ENCODE measurements at regions not wholly inside any gene's neighbourhood (a gene's known extent, or its start where the extent isn't known, plus 50 kb on each side); places are given as distances from the start of the nearest gene placed in this dataset.
"Not testable (repeated sequence)": the region's sequence is repeated elsewhere in the genome, so short reads cannot be mapped to it uniquely, and the experiment has no call there.

GRCh38 chr2:87442983-87443577, 304.8 kb upstream of the PLGLB2 start:
- not testable (repeated sequence) for H3F3A ChIP-seq (ENCODE audit: insufficient read depth, low read length); H3K4me1 ChIP-seq (ENCODE audit: insufficient read depth, low read length, severe bottlenecking); H2AFZ ChIP-seq (ENCODE audit: low read length); H3K4me3 ChIP-seq (ENCODE audit: low read depth, low read length, poor library complexity, severe bottlenecking); H3K4me2 ChIP-seq (ENCODE audit: low read length); H4K20me1 ChIP-seq (ENCODE audit: insufficient read depth, low read length); H3K9me2 ChIP-seq (ENCODE audit: low read depth, low read length); H3K27ac ChIP-seq (ENCODE audit: low read depth, low read length, poor library complexity, severe bottlenecking); H3K9ac ChIP-seq (ENCODE audit: low read length); H3K36me3 ChIP-seq (ENCODE audit: insufficient read depth, low read length); H3K79me2 ChIP-seq (ENCODE audit: insufficient read depth, low read length); H3K9me3 ChIP-seq (ENCODE audit: low read length); H3K27me3 ChIP-seq (ENCODE audit: insufficient read depth, low read length)

- not testable (repeated sequence) for H3K4me1 ChIP-seq (ENCODE audit: insufficient read depth, low read length, severe bottlenecking); H3K9me3 ChIP-seq (ENCODE audit: low read length); H3K9ac ChIP-seq (ENCODE audit: low read length); H3K36me3 ChIP-seq (ENCODE audit: insufficient read depth, low read length); H3K9me2 ChIP-seq (ENCODE audit: low read depth, low read length); H2AFZ ChIP-seq (ENCODE audit: low read length); H3K79me2 ChIP-seq (ENCODE audit: insufficient read depth, low read length); H3K4me2 ChIP-seq (ENCODE audit: low read length); H3K4me3 ChIP-seq (ENCODE audit: low read depth, low read length, poor library complexity, severe bottlenecking); H3K27ac ChIP-seq (ENCODE audit: low read depth, low read length, poor library complexity, severe bottlenecking); H3K27me3 ChIP-seq (ENCODE audit: insufficient read depth, low read length); H3F3A ChIP-seq (ENCODE audit: insufficient read depth, low read length); H4K20me1 ChIP-seq (ENCODE audit: insufficient read depth, low read length)
Measured at GRCh38 chr2:87444951-87445350, 302.9 kb upstream of the PLGLB2 start.

DNA sequence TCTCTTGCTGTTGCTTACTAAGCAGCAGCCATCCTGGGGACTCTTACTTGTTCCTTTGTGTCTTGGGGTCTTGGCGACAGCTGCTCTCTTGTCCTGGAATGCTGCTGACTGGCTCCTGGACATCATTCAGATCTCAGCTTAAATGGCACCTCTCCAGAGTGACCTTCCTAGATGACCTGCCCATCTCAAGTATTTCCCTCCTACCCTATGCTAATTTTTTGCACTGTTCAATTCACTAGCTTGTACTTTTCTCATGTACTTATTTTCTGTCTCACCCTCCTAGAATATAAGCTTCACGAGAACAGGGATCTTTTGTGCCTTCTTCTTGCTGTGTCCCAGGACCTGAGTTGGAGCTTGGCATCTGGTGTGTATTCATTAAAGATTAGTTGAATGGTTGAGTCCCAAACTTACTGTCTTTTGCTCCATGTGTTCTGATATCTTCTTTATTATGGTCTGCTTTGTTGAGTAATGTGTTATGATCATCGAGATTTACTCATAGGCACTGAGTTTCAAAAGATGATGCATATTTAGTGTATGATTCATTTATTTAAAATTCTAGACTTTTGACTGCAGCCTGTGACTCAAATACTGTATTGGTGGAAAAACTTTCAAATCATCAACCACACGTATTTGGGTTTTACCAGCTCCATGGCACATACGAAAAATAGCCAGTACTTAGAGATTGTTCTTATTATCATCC, 302.1 kb upstream of the PLGLB2 start:
- not testable (repeated sequence) for H3K4me2 ChIP-seq (ENCODE audit: low read length); H3K27me3 ChIP-seq (ENCODE audit: insufficient read depth, low read length); H4K20me1 ChIP-seq (ENCODE audit: insufficient read depth, low read length); H3K4me1 ChIP-seq (ENCODE audit: insufficient read depth, low read length, severe bottlenecking); H3K79me2 ChIP-seq (ENCODE audit: insufficient read depth, low read length); H2AFZ ChIP-seq (ENCODE audit: low read length); H3F3A ChIP-seq (ENCODE audit: insufficient read depth, low read length); H3K36me3 ChIP-seq (ENCODE audit: insufficient read depth, low read length); H3K9ac ChIP-seq (ENCODE audit: low read length); H3K9me3 ChIP-seq (ENCODE audit: low read length); H3K9me2 ChIP-seq (ENCODE audit: low read depth, low read length); H3K4me3 ChIP-seq (ENCODE audit: low read depth, low read length, poor library complexity, severe bottlenecking); H3K27ac ChIP-seq (ENCODE audit: low read depth, low read length, poor library complexity, severe bottlenecking)

GRCh38 chr2:87446313-87446696, 301.6 kb upstream of the PLGLB2 start:
- not testable (repeated sequence) for H3K4me1 ChIP-seq (ENCODE audit: insufficient read depth, low read length, severe bottlenecking); H3K9me3 ChIP-seq (ENCODE audit: low read length); H3K27ac ChIP-seq (ENCODE audit: low read depth, low read length, poor library complexity, severe bottlenecking); H4K20me1 ChIP-seq (ENCODE audit: insufficient read depth, low read length); H2AFZ ChIP-seq (ENCODE audit: low read length); H3K4me3 ChIP-seq (ENCODE audit: low read depth, low read length, poor library complexity, severe bottlenecking); H3F3A ChIP-seq (ENCODE audit: insufficient read depth, low read length); H3K9ac ChIP-seq (ENCODE audit: low read length); H3K79me2 ChIP-seq (ENCODE audit: insufficient read depth, low read length); H3K27me3 ChIP-seq (ENCODE audit: insufficient read depth, low read length); H3K9me2 ChIP-seq (ENCODE audit: low read depth, low read length); H3K36me3 ChIP-seq (ENCODE audit: insufficient read depth, low read length); H3K4me2 ChIP-seq (ENCODE audit: low read length)

- H3K36me3 ChIP-seq (ENCODE audit: insufficient read depth, low read length); H3K9me2 ChIP-seq (ENCODE audit: low read depth, low read length); H3K9ac ChIP-seq (ENCODE audit: low read length); H3K4me1 ChIP-seq (ENCODE audit: insufficient read depth, low read length, severe bottlenecking); H3K27me3 ChIP-seq (ENCODE audit: insufficient read depth, low read length); H3K79me2 ChIP-seq (ENCODE audit: insufficient read depth, low read length); H2AFZ ChIP-seq (ENCODE audit: low read length); H4K20me1 ChIP-seq (ENCODE audit: insufficient read depth, low read length); H3K4me3 ChIP-seq (ENCODE audit: low read depth, low read length, poor library complexity, severe bottlenecking); H3F3A ChIP-seq (ENCODE audit: insufficient read depth, low read length); H3K4me2 ChIP-seq (ENCODE audit: low read length); H3K27ac ChIP-seq (ENCODE audit: low read depth, low read length, poor library complexity, severe bottlenecking); H3K9me3 ChIP-seq (ENCODE audit: low read length): not testable (repeated sequence)
Measured at GRCh38 chr2:87449462-87449980, 298.4 kb upstream of the PLGLB2 start.

- H3K36me3 ChIP-seq (ENCODE audit: insufficient read depth, low read length); H3K27me3 ChIP-seq (ENCODE audit: insufficient read depth, low read length); H3K9ac ChIP-seq (ENCODE audit: low read length); H3K27ac ChIP-seq (ENCODE audit: low read depth, low read length, poor library complexity, severe bottlenecking); H4K20me1 ChIP-seq (ENCODE audit: insufficient read depth, low read length); H2AFZ ChIP-seq (ENCODE audit: low read length); H3K9me2 ChIP-seq (ENCODE audit: low read depth, low read length); H3K79me2 ChIP-seq (ENCODE audit: insufficient read depth, low read length); H3K4me1 ChIP-seq (ENCODE audit: insufficient read depth, low read length, severe bottlenecking); H3K9me3 ChIP-seq (ENCODE audit: low read length); H3K4me3 ChIP-seq (ENCODE audit: low read depth, low read length, poor library complexity, severe bottlenecking); H3F3A ChIP-seq (ENCODE audit: insufficient read depth, low read length); H3K4me2 ChIP-seq (ENCODE audit: low read length): not testable (repeated sequence)
Measured at GRCh38 chr2:87452193-87452592, 295.7 kb upstream of the PLGLB2 start.

DNA sequence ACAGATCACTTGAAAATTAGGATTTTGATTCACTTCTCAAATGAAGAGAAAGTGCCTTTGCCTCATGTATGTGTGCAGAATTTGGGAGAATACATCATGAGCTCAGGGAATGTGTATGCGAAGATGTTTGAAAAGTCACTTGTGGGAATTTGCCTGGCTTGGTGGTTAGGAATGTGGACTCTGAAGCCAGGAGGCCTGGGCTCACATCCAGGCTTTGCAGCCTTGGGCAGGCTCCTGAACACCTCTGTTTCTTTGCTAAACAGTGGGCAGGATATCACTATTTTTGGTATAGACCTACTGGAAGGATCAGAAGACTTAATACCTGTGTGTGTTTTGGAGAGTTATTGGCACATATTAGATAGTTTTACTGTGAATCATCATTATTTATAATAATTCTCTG, 295.0 kb upstream of the PLGLB2 start:
- not testable (repeated sequence) for H3K27me3 ChIP-seq (ENCODE audit: insufficient read depth, low read length); H3K4me3 ChIP-seq (ENCODE audit: low read depth, low read length, poor library complexity, severe bottlenecking); H3K27ac ChIP-seq (ENCODE audit: low read depth, low read length, poor library complexity, severe bottlenecking); H2AFZ ChIP-seq (ENCODE audit: low read length); H4K20me1 ChIP-seq (ENCODE audit: insufficient read depth, low read length); H3K9ac ChIP-seq (ENCODE audit: low read length); H3K36me3 ChIP-seq (ENCODE audit: insufficient read depth, low read length); H3K9me3 ChIP-seq (ENCODE audit: low read length); H3K4me1 ChIP-seq (ENCODE audit: insufficient read depth, low read length, severe bottlenecking); H3F3A ChIP-seq (ENCODE audit: insufficient read depth, low read length); H3K4me2 ChIP-seq (ENCODE audit: low read length); H3K9me2 ChIP-seq (ENCODE audit: low read depth, low read length); H3K79me2 ChIP-seq (ENCODE audit: insufficient read depth, low read length)
